GM12878 (cell line): ENCODE measurements at regions not wholly inside any gene's neighbourhood (a gene's known extent, or its start where the extent isn't known, plus 50 kb on each side); places are given as distances from the start of the nearest gene placed in this dataset.

Experiments used
- ATF7 ChIP-seq: fragments of 450-650 bp; IDR thresholded peaks from 2 replicates; pipeline ENCODE4 v1.6.1; 2016; ENCODE audit warnings: low read depth, mild to moderate bottlenecking
- CREB1 ChIP-seq: IDR thresholded peaks from 2 replicates; pipeline ENCODE4 v1.6.1; 2012; ENCODE audit warnings: low read depth, mild to moderate bottlenecking, inconsistent platforms
- EED ChIP-seq: sonication (generic); IDR thresholded peaks from 2 replicates; pipeline ENCODE4 v1.6.1; 2016; ENCODE audit warnings: antibody characterized with exemption, low read depth
- HDAC2 ChIP-seq: fragments of 200-600 bp; sonication (generic); IDR thresholded peaks from 2 replicates; pipeline ENCODE4 v1.6.1; 2017
- POLR2AphosphoS5 ChIP-seq: IDR thresholded peaks from 2 replicates; pipeline ENCODE4 v1.6.1; 2011; ENCODE audit warnings: mild to moderate bottlenecking, low read length, inconsistent platforms
- SMC3 ChIP-seq: IDR thresholded peaks from 2 replicates; pipeline ENCODE4 v1.6.1; 2011; ENCODE audit warnings: low read length, improper control_type of control experiment, borderline replicate concordance
- SP1 ChIP-seq: IDR thresholded peaks from one replicate; pipeline ENCODE4 v1.6.1; 2011; ENCODE audit warnings: low read depth, low read length
- SUZ12 ChIP-seq: fragments of 200-600 bp; sonication (generic); IDR thresholded peaks from one replicate; pipeline ENCODE4 v1.6.1; 2018; ENCODE audit warnings: antibody characterized with exemption, mild to moderate bottlenecking; ENCODE audit not compliant: unreplicated experiment
- TF ChIP-seq, protein P1 (sequence below), 3 experiments: IDR thresholded peaks in 2 of 3; conservative IDR thresholded peaks in 1 of 3; 2 replicates each; pipeline ENCODE4 v1.5.1; 2011; ENCODE audit warnings: low read depth in 3 of 3, low read length in 3 of 3, mild to moderate bottlenecking in 3 of 3, control low read depth in 2 of 3, moderate library complexity in 2 of 3, inconsistent platforms in 1 of 3, mixed read lengths in 1 of 3; ENCODE audit not compliant: control insufficient read depth in 2 of 3, insufficient read depth in 1 of 3; ENCODE audit errors: extremely low read depth in 1 of 3
- TF ChIP-seq, protein P2 (sequence below): IDR thresholded peaks from 2 replicates; pipeline ENCODE4 v1.6.1; 2012; ENCODE audit warnings: mild to moderate bottlenecking, low read depth, low read length
- TF ChIP-seq, protein P3 (sequence below): IDR thresholded peaks from 2 replicates; pipeline ENCODE4 v1.6.1; 2012; ENCODE audit warnings: low read depth, low read length, improper control_type of control experiment

DNA sequence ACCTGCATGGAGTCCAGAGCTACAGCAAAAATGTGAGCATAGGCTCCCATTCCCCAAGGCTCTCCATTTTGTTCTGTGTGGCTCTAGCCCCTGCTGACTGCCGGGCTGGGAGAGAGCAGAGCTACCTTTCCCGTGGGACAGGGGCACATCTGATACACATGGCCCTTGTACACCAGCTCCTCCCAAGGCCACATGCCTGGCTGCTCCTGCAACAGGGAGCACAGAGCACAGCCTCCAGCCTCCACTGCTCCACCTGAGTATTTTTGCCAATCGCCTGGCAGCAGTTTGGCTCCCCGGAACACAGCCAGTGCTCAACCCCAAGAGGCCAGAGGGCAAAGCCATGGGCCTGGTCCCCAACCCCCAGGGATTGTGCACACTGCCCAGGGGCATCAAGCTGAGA lies 146.5 kb downstream of the CHD1L start:
- TF ChIP-seq SP1 = no peak
- TF ChIP-seq, protein P1, sequence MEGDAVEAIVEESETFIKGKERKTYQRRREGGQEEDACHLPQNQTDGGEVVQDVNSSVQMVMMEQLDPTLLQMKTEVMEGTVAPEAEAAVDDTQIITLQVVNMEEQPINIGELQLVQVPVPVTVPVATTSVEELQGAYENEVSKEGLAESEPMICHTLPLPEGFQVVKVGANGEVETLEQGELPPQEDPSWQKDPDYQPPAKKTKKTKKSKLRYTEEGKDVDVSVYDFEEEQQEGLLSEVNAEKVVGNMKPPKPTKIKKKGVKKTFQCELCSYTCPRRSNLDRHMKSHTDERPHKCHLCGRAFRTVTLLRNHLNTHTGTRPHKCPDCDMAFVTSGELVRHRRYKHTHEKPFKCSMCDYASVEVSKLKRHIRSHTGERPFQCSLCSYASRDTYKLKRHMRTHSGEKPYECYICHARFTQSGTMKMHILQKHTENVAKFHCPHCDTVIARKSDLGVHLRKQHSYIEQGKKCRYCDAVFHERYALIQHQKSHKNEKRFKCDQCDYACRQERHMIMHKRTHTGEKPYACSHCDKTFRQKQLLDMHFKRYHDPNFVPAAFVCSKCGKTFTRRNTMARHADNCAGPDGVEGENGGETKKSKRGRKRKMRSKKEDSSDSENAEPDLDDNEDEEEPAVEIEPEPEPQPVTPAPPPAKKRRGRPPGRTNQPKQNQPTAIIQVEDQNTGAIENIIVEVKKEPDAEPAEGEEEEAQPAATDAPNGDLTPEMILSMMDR (IDR thresholded peaks at IDR 0.05 in 2 of 3, conservative IDR thresholded peaks at IDR 0.05 in 1 of 3; ENCODE audit: control insufficient read depth in 2 of 3, extremely low read depth in 1 of 3, insufficient read depth in 1 of 3, low read depth in 3 of 3, low read length in 3 of 3) = no peak
- no peak for TF ChIP-seq ATF7
- TF ChIP-seq, protein P2, sequence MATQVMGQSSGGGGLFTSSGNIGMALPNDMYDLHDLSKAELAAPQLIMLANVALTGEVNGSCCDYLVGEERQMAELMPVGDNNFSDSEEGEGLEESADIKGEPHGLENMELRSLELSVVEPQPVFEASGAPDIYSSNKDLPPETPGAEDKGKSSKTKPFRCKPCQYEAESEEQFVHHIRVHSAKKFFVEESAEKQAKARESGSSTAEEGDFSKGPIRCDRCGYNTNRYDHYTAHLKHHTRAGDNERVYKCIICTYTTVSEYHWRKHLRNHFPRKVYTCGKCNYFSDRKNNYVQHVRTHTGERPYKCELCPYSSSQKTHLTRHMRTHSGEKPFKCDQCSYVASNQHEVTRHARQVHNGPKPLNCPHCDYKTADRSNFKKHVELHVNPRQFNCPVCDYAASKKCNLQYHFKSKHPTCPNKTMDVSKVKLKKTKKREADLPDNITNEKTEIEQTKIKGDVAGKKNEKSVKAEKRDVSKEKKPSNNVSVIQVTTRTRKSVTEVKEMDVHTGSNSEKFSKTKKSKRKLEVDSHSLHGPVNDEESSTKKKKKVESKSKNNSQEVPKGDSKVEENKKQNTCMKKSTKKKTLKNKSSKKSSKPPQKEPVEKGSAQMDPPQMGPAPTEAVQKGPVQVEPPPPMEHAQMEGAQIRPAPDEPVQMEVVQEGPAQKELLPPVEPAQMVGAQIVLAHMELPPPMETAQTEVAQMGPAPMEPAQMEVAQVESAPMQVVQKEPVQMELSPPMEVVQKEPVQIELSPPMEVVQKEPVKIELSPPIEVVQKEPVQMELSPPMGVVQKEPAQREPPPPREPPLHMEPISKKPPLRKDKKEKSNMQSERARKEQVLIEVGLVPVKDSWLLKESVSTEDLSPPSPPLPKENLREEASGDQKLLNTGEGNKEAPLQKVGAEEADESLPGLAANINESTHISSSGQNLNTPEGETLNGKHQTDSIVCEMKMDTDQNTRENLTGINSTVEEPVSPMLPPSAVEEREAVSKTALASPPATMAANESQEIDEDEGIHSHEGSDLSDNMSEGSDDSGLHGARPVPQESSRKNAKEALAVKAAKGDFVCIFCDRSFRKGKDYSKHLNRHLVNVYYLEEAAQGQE = no peak
- TF ChIP-seq, protein P3, sequence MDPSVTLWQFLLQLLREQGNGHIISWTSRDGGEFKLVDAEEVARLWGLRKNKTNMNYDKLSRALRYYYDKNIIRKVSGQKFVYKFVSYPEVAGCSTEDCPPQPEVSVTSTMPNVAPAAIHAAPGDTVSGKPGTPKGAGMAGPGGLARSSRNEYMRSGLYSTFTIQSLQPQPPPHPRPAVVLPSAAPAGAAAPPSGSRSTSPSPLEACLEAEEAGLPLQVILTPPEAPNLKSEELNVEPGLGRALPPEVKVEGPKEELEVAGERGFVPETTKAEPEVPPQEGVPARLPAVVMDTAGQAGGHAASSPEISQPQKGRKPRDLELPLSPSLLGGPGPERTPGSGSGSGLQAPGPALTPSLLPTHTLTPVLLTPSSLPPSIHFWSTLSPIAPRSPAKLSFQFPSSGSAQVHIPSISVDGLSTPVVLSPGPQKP = no peak
- TF ChIP-seq CREB1 = no peak
- TF ChIP-seq HDAC2 = no peak
- no peak for TF ChIP-seq SMC3
- no peak for TF ChIP-seq POLR2AphosphoS5
- TF ChIP-seq SUZ12 = no peak
- no peak for TF ChIP-seq EED
